ENCODE measurements at regions not wholly inside any gene's neighbourhood (a gene's known extent, or its start where the extent isn't known, plus 50 kb on each side); places are given as distances from the start of the nearest gene placed in this dataset.

DNA sequence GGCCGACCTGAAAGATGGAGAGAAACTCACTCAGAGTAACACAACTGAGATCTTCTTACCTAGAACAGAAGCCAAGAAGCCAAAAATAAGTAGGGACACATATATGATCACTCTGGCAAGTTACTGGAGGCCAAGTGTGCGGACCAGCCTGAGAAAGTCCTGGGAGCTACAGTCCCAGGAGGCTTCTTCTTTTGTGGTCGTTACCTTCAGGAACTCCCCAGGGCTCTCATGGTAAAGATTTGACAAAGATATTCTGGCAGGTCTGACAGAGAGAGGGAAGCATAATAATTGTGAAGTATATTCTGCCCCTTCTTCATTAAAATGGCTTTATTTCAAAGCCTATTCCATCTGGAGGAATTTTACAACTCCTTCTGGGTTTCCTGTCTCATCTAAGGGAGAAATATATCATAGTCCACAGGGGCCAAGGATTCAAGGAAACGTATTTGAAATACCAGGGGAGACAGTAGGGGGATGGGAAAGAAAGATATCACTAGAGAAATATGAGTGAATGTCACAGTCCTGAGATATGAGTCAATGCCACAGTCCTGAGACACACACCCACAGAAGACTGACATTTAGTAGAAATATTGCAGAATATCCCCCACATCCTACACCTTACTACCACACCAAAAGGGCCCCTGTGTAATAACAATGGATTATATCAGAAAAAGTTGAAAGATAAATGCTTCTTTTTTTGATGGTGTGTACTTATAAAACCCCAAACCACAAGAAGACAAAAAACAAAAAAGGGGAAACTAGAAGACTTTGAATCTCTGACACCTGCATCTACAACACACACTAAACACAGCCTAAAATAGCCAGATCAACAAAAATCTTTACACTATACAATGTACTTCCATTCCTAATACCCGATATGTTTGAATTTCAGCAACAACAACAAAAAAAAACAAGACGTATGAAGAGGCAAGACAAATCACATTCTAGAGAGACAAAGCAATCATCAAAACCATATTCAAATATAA, 594.2 kb upstream of the NRG3 start:
- DNase-seq (ENCODE audit: low spot score) (no peak), ATAC-seq (no peak), FAIRE-seq (no peak)
- Histone ChIP-seq H3K4me1 (ENCODE audit: insufficient read depth, low read length) (no peaks in the 10 kb centered on the region), H3K27me3 (ENCODE audit: control insufficient read depth in 1 of 2, insufficient read depth in 2 of 2, low read length in 2 of 2) (no peaks in the 10 kb centered on the region), H2AFZ (ENCODE audit: low read length) (no peak overlapping the region), H3K79me2 (ENCODE audit: insufficient read depth, low read length) (no peaks in the 10 kb centered on the region), H4K20me1 (ENCODE audit: insufficient read depth, low read length) (no peaks in the 10 kb centered on the region), H3K36me3 (replicated peaks in 1 of 2; ENCODE audit: control insufficient read depth in 1 of 2, insufficient read depth in 2 of 2, low read length in 2 of 2) (no peaks in the 10 kb centered on the region), H3K4me3 (replicated peaks in 1 of 3; ENCODE audit: insufficient read depth in 1 of 3, low read depth in 2 of 3, low read length in 3 of 3) (no peak overlapping the region), H3K9me3 (ENCODE audit: low read length) (peaks cover 74% of the 10 kb centered on the region), H3K27ac (ENCODE audit: extremely low read length, insufficient read depth, low read length) (no peak overlapping the region), H3K4me2 (ENCODE audit: low read depth, low read length) (no peak overlapping the region), H3K9ac (ENCODE audit: insufficient read depth, low read depth, low read length) (no peak overlapping the region)
- no peak for TF ChIP-seq FOXK2 (IDR thresholded peaks at IDR 0.05)
- TF ChIP-seq HOXA7 (CRISPR knock-in tag; IDR thresholded peaks at IDR 0.05), result no peak
- TF ChIP-seq ZFP36L1 (CRISPR knock-in tag; IDR thresholded peaks at IDR 0.05), result no peak
- no peak for TF ChIP-seq SP5 (CRISPR knock-in tag; IDR thresholded peaks at IDR 0.05; ENCODE audit: borderline replicate concordance, low read depth)
- TF ChIP-seq HNRNPH1 (optimal IDR thresholded peaks at IDR 0.05; ENCODE audit: low read depth, low read length), result no peak
- TF ChIP-seq ZEB1 (IDR thresholded peaks at IDR 0.05; ENCODE audit: insufficient replicate concordance, low read depth), result no peak
- no peak for TF ChIP-seq ETV5 (CRISPR knock-in tag; IDR thresholded peaks at IDR 0.05; ENCODE audit: borderline replicate concordance)
- TF ChIP-seq, protein P1, sequence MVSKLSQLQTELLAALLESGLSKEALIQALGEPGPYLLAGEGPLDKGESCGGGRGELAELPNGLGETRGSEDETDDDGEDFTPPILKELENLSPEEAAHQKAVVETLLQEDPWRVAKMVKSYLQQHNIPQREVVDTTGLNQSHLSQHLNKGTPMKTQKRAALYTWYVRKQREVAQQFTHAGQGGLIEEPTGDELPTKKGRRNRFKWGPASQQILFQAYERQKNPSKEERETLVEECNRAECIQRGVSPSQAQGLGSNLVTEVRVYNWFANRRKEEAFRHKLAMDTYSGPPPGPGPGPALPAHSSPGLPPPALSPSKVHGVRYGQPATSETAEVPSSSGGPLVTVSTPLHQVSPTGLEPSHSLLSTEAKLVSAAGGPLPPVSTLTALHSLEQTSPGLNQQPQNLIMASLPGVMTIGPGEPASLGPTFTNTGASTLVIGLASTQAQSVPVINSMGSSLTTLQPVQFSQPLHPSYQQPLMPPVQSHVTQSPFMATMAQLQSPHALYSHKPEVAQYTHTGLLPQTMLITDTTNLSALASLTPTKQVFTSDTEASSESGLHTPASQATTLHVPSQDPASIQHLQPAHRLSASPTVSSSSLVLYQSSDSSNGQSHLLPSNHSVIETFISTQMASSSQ (IDR thresholded peaks at IDR 0.05; ENCODE audit: low read depth), result no peak
- TF ChIP-seq, protein P1 (CRISPR knock-in tag; IDR thresholded peaks at IDR 0.05; ENCODE audit: borderline replicate concordance), result no peak
- TF ChIP-seq PHF20 (CRISPR knock-in tag; IDR thresholded peaks at IDR 0.05), result no peak
- no peak for TF ChIP-seq SIN3B (IDR thresholded peaks at IDR 0.05; ENCODE audit: low read length)
- TF ChIP-seq ZNF484 (CRISPR knock-in tag; IDR thresholded peaks at IDR 0.05; ENCODE audit: borderline replicate concordance, low read depth), result no peak
- no peak for TF ChIP-seq JUNB (CRISPR knock-in tag; IDR thresholded peaks at IDR 0.05; ENCODE audit: borderline replicate concordance)
- TF ChIP-seq, protein P2, sequence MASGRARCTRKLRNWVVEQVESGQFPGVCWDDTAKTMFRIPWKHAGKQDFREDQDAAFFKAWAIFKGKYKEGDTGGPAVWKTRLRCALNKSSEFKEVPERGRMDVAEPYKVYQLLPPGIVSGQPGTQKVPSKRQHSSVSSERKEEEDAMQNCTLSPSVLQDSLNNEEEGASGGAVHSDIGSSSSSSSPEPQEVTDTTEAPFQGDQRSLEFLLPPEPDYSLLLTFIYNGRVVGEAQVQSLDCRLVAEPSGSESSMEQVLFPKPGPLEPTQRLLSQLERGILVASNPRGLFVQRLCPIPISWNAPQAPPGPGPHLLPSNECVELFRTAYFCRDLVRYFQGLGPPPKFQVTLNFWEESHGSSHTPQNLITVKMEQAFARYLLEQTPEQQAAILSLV (CRISPR knock-in tag; IDR thresholded peaks at IDR 0.05; ENCODE audit: borderline replicate concordance), result no peak
- no peak for TF ChIP-seq NFE2 (CRISPR knock-in tag; IDR thresholded peaks at IDR 0.05)
- TF ChIP-seq TCF7L2 (IDR thresholded peaks at IDR 0.05; ENCODE audit: low read depth, low read length), result no peak
- TF ChIP-seq NFIC (IDR thresholded peaks at IDR 0.05; ENCODE audit: low read length), result no peak
- TF ChIP-seq, protein P3, sequence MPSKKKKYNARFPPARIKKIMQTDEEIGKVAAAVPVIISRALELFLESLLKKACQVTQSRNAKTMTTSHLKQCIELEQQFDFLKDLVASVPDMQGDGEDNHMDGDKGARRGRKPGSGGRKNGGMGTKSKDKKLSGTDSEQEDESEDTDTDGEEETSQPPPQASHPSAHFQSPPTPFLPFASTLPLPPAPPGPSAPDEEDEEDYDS (CRISPR knock-in tag; IDR thresholded peaks at IDR 0.05), result no peak
- TF ChIP-seq KLF13 (CRISPR knock-in tag; IDR thresholded peaks at IDR 0.05), result no peak
- TF ChIP-seq FOXC1 (CRISPR knock-in tag; IDR thresholded peaks at IDR 0.05; ENCODE audit: borderline replicate concordance), result no peak
- no peak for TF ChIP-seq ZSCAN31 (CRISPR knock-in tag; IDR thresholded peaks at IDR 0.05; ENCODE audit: low read depth)
- intact Hi-C loops (cut with micrococcal nuclease; ENCODE audit: unreplicated experiment), result no loop called here
- BruUV-seq (replicated peaks), result no TSS peak
- in situ Hi-C loops (cut with HindIII; ENCODE audit: extremely low pct_ligation_motif_present, low pct_unique_long_range_greater_than_20kb), result no loop called here
- ChIA-PET CTCF (ENCODE audit: low intra/inter-chr PET ratio, low total read pairs) (no interaction called here), POLR2A (no interaction called here)
- 5% methylated on average over 6 of the region's 6 CpGs for WGBS (ENCODE audit: low lambda C conversion rate)

Data from HepG2 (cell line).